ENCODE measurements at regions not wholly inside any gene's neighbourhood (a gene's known extent, or its start where the extent isn't known, plus 50 kb on each side); places are given as distances from the start of the nearest gene placed in this dataset.

GRCh38 chr4:182066037-182066436 is 177.2 kb upstream of the TENM3 start:
- Histone ChIP-seq H3K9me3 (ENCODE audit: insufficient read depth, low read length, severe bottlenecking) (peaks cover 2% of the 10 kb centered on the region), H3K79me2 (ENCODE audit: insufficient read depth, low read length) (no peaks in the 10 kb centered on the region), H3K4me3 (ENCODE audit: low read depth in 1 of 2, low read length in 2 of 2) (no peak overlapping the region), H4K20me1 (ENCODE audit: insufficient read depth, low read length) (no peaks in the 10 kb centered on the region), H3K36me3 (ENCODE audit: insufficient read depth, low read length) (no peaks in the 10 kb centered on the region), H2AFZ (ENCODE audit: low read depth, low read length) (no peak overlapping the region), H3K27ac (ENCODE audit: low read length) (no peak overlapping the region), H3K4me1 (ENCODE audit: insufficient read depth, low read length) (no peaks in the 10 kb centered on the region), H3K27me3 (ENCODE audit: insufficient read depth, low read length, poor library complexity) (no peaks in the 10 kb centered on the region), H3K9ac (ENCODE audit: low read depth, low read length) (no peak overlapping the region), H3K4me2 (ENCODE audit: insufficient read depth, low read length) (no peak overlapping the region)
- TF ChIP-seq CTCF (IDR thresholded peaks at IDR 0.05; ENCODE audit: borderline replicate concordance, extremely low read depth, low read length, poor library complexity, severe bottlenecking), result no peak
- TF ChIP-seq EZH2 (IDR thresholded peaks at IDR 0.05; ENCODE audit: borderline replicate concordance, low read depth, low read length, severe bottlenecking), result no peak
- no peak for DNase-seq
- no peak for ATAC-seq (ENCODE audit: insufficient read depth, low read depth)

GRCh38 chr4:182067828-182068227 is 175.4 kb upstream of the TENM3 start:
- H3K4me2 ChIP-seq (ENCODE audit: insufficient read depth, low read length), result no peak overlapping the region
- no peaks in the 10 kb centered on the region for H3K4me1 ChIP-seq (ENCODE audit: insufficient read depth, low read length)
- no peak overlapping the region for H2AFZ ChIP-seq (ENCODE audit: low read depth, low read length)
- no peak overlapping the region for H3K4me3 ChIP-seq (ENCODE audit: low read depth in 1 of 2, low read length in 2 of 2)
- H3K27me3 ChIP-seq (ENCODE audit: insufficient read depth, low read length, poor library complexity), result no peaks in the 10 kb centered on the region
- no peaks in the 10 kb centered on the region for H3K79me2 ChIP-seq (ENCODE audit: insufficient read depth, low read length)
- no peaks in the 10 kb centered on the region for H3K36me3 ChIP-seq (ENCODE audit: insufficient read depth, low read length)
- no peaks in the 10 kb centered on the region for H4K20me1 ChIP-seq (ENCODE audit: insufficient read depth, low read length)
- H3K27ac ChIP-seq (ENCODE audit: low read length), result no peak overlapping the region
- H3K9me3 ChIP-seq (ENCODE audit: insufficient read depth, low read length, severe bottlenecking), result peaks cover 2% of the 10 kb centered on the region
- DNase-seq, result no peak
- H3K9ac ChIP-seq (ENCODE audit: low read depth, low read length), result no peak overlapping the region
- TF ChIP-seq CTCF (IDR thresholded peaks at IDR 0.05; ENCODE audit: borderline replicate concordance, extremely low read depth, low read length, poor library complexity, severe bottlenecking) (no peak), EZH2 (IDR thresholded peaks at IDR 0.05; ENCODE audit: borderline replicate concordance, low read depth, low read length, severe bottlenecking) (no peak)
- ATAC-seq (ENCODE audit: insufficient read depth, low read depth), result no peak

- no peaks in the 10 kb centered on the region for H3K36me3 ChIP-seq (ENCODE audit: insufficient read depth, low read length)
- no peak overlapping the region for H2AFZ ChIP-seq (ENCODE audit: low read depth, low read length)
- ATAC-seq (ENCODE audit: insufficient read depth, low read depth) (no peak), DNase-seq (no peak)
- no peaks in the 10 kb centered on the region for H3K4me1 ChIP-seq (ENCODE audit: insufficient read depth, low read length)
- no peak overlapping the region for H3K4me3 ChIP-seq (ENCODE audit: low read depth in 1 of 2, low read length in 2 of 2)
- H3K9me3 ChIP-seq (ENCODE audit: insufficient read depth, low read length, severe bottlenecking), result peaks cover 2% of the 10 kb centered on the region
- no peak overlapping the region for H3K9ac ChIP-seq (ENCODE audit: low read depth, low read length)
- no peaks in the 10 kb centered on the region for H3K27me3 ChIP-seq (ENCODE audit: insufficient read depth, low read length, poor library complexity)
- no peak overlapping the region for H3K27ac ChIP-seq (ENCODE audit: low read length)
- no peaks in the 10 kb centered on the region for H3K79me2 ChIP-seq (ENCODE audit: insufficient read depth, low read length)
- H4K20me1 ChIP-seq (ENCODE audit: insufficient read depth, low read length), result no peaks in the 10 kb centered on the region
- H3K4me2 ChIP-seq (ENCODE audit: insufficient read depth, low read length), result no peak overlapping the region
- TF ChIP-seq EZH2 (IDR thresholded peaks at IDR 0.05; ENCODE audit: borderline replicate concordance, low read depth, low read length, severe bottlenecking) (no peak), CTCF (IDR thresholded peaks at IDR 0.05; ENCODE audit: borderline replicate concordance, extremely low read depth, low read length, poor library complexity, severe bottlenecking) (no peak)
Measured at GRCh38 chr4:182068920-182069319, 174.3 kb upstream of the TENM3 start.

GRCh38 chr4:182073278-182073677 is 169.9 kb upstream of the TENM3 start:
- no peaks in the 10 kb centered on the region for H3K79me2 ChIP-seq (ENCODE audit: insufficient read depth, low read length)
- H3K36me3 ChIP-seq (ENCODE audit: insufficient read depth, low read length), result no peaks in the 10 kb centered on the region
- H3K9ac ChIP-seq (ENCODE audit: low read depth, low read length), result no peak overlapping the region
- no peak overlapping the region for H3K4me3 ChIP-seq (ENCODE audit: low read depth in 1 of 2, low read length in 2 of 2)
- ATAC-seq (ENCODE audit: insufficient read depth, low read depth) (no peak), DNase-seq (no peak)
- H3K27me3 ChIP-seq (ENCODE audit: insufficient read depth, low read length, poor library complexity), result no peaks in the 10 kb centered on the region
- no peaks in the 10 kb centered on the region for H3K9me3 ChIP-seq (ENCODE audit: insufficient read depth, low read length, severe bottlenecking)
- H3K27ac ChIP-seq (ENCODE audit: low read length), result no peak overlapping the region
- no peak overlapping the region for H3K4me2 ChIP-seq (ENCODE audit: insufficient read depth, low read length)
- H4K20me1 ChIP-seq (ENCODE audit: insufficient read depth, low read length), result no peaks in the 10 kb centered on the region
- TF ChIP-seq CTCF (IDR thresholded peaks at IDR 0.05; ENCODE audit: borderline replicate concordance, extremely low read depth, low read length, poor library complexity, severe bottlenecking) (no peak), EZH2 (IDR thresholded peaks at IDR 0.05; ENCODE audit: borderline replicate concordance, low read depth, low read length, severe bottlenecking) (no peak)
- no peaks in the 10 kb centered on the region for H3K4me1 ChIP-seq (ENCODE audit: insufficient read depth, low read length)
- H2AFZ ChIP-seq (ENCODE audit: low read depth, low read length), result no peak overlapping the region
